GM19035 (cell line): ENCODE measurements at regions not wholly inside any gene's neighbourhood (a gene's known extent, or its start where the extent isn't known, plus 50 kb on each side); places are given as distances from the start of the nearest gene placed in this dataset.
A peak's percentile ranks its signal among the peaks of the same experiment; 100 is the strongest.

Experiments used
- ATAC-seq: cut with Tn5 transposase; IDR thresholded peaks from one replicate; pipeline ENCODE4 v1.9.1; 2021; ENCODE audit not compliant: unreplicated experiment

DNA sequence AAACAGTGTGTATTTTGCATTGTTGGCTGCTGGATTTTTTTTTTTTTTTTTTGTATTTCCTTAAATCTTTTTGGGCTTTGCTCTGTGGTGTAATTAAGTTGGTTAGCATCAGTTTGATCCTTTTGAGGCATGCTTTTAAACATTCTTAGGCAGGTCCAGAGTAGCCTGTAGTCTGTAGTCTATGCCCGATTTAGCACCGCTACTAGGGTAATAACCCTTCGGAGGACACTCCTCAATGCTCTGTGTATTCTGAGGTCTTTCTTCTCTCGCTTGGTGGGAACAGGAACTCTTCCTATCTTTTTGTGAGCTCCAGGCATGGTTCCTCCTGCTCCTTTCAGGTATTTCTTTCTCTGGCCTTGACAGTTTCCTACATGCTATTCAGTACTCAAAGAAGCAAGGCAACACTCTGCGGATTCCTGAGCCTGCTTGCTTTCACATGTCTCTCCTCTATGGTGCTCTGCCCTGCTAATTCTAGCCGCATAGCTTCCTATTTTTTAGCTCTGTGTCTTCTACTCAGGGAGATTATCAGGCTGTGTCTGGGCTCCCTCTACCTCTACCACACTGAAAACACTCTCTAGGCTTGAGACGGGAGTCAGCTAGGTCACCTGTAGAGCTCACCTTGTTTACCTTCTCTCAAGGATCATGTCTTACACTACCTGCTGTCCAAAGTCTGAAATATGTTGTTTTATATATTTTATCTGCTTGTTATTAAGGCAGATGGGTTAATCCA is 195.1 kb downstream of the NDFIP2 start:
- ATAC-seq = no peak

GRCh38 chr13:79674765-79675515 is 194.0 kb downstream of the NDFIP2 start:
- ATAC-seq = no peak

- no peak for ATAC-seq
These were observed 193.0 kb downstream of the NDFIP2 start for GRCh38 chr13:79673993-79674377.

DNA sequence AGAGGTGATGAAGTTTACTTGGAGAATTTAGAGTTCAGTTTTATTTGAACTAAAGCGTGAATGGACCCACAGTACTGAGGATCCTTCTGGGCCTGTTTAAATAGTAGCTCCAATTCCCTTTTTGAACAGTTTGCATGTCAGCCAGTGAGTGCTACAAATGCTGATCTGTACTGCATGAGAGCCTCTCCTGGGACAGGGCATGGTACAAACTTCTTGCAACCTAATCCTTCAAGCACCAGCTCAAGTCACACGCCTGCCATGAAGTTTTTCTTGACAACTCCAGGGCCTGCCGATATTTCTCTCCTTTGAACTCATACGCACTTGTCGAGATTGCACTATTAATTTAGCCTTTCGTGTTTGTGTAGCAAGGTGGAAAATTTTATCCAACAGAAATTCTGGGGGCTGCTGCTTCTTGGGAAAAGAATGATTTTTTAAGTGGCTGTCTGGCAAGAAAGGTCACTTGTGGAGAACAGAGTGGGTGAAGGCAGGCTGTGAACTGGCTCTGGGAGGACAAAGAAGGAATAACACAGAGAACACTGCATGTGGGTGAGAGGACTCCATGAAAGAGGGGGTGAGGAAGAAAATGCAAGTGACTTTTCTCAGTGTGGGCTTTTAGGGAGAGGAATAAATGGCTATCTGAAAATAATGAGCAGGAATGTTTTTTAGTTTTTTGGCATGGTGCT is 192.5 kb downstream of the NDFIP2 start:
- no peak for ATAC-seq

DNA sequence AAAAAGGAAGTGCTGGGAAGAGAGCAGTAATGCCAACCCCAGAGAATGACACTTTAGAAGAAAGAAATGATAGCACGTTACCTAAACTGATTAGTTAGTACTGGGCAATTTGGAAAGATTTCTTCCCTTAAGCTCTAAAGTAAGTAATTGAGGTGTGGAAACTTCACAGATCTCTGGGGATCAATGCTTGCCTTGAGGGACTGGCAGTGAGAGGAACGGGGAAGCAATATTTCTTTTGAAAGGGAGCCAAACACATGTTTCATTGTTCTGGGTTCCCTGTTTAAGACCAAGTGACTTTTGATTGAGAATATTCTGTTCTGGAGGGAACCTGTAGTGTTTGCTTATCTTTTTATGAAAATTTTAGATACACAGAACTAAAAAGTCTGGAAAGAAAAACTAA is 190.5 kb downstream of the NDFIP2 start:
- ATAC-seq = no peak

DNA sequence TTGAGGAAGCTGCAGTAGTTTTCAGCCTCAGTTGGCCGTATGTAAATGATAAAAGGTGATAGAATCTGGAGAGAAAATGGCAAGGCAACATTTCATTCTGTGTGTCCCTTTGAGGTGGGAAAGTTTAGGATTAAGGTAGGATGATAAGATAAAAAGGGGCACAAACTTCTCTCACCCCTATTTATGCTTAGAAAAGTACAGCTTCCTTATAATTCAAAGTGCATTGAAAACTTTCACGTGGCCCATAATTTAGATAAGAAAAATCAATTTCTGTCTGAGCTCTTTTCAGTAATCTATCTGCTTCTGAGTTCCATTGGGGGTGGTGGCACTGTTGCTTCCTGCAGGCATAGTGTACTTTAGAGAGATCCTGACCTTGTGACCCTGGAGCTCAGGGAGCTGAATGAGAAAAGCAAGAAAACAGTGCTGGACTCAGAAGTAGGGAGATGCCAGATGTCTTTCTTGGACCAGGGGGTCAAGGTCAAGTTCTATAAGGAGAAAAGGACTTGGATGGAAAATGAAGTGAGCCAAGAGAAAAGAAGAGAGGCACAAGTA is 187.3 kb downstream of the NDFIP2 start:
- no peak for ATAC-seq

DNA sequence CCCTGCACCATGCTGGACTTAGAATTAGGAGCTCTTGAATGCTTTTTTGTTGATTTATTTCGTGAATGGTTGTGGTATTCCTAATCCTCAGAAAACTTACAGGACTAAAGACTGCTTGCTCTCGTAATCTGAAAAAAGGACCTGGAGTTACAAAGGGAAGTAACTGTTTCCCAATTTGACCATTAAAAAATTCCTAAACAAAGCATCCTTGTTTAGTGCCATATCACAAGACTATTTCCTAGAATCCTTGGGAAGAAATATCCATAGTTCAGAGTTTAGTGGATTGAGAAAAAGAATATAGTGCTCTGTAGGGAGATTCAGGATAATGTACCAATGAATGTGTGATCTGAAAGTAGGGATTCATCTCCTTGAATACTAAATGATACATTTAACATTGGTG is 186.8 kb downstream of the NDFIP2 start:
- no peak for ATAC-seq

DNA sequence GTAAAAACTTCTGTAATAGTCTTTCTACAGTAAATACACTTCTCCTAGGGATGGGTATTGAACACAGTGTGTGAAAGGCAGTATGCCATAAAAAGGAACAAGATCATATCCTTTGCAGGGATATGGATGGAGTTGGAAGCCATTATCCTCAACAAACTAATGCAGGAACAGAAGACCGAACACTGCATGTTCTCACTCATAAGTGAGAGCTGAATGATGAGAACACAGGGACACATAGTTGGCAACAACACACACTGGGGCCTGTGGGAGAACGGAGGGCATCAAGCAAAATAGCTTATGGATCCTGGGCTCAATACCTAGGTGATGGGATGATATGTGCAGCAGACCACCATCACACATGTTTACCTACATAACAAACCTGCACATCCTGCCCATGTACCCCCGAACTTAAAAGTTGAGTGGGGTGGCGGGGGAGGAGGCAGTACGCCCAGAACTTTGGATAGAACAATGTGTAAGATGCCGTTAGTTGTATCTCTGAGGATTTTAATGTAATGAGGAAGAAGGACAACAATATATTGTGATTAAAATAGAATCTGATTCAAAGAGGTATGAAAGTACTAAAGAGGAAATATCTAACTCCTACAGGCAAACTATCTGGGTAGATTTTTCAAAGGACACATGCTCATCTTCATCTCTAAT is 183.2 kb downstream of the NDFIP2 start:
- ATAC-seq = no peak

DNA sequence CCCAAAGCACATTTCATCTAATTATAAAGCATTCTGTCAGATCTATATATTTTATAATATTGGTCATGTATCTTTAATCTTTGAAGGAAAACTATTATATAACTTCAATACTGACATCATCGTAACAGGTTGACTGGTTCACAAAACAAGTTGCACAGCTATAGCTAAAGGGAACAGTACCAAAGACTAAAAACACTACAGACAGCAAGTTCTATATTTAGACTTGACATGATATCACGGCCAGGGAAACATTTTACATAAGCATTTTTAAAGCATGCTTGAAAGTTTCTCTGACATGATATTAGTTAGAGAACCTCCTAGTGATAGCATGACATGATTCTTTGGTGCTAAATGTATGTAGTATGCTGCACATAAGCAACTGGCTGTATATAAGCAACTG is 182.5 kb downstream of the NDFIP2 start:
- ATAC-seq = no peak

GRCh38 chr13:79662882-79663281 is 181.9 kb downstream of the NDFIP2 start:
- ATAC-seq = no peak

DNA sequence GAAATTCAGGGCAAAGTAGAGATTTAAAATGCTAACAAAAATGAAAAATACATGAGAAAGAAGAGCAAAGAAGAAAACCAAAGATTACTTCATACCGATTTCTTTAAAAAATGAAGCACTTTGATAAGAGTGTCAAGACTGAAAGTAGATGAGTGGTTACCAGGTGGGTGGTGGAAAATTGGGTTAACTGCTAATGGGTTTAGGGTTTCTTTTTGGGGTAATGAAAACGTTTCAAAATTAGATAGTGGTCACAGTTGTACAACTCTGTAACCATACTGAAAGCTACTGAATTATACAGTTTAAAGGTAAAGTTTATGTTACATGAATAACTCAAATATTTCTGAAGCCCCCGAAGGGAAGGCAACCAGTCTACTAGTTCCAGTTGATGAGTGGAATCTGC is 179.4 kb downstream of the NDFIP2 start:
- ATAC-seq = peak; percentile 74

DNA sequence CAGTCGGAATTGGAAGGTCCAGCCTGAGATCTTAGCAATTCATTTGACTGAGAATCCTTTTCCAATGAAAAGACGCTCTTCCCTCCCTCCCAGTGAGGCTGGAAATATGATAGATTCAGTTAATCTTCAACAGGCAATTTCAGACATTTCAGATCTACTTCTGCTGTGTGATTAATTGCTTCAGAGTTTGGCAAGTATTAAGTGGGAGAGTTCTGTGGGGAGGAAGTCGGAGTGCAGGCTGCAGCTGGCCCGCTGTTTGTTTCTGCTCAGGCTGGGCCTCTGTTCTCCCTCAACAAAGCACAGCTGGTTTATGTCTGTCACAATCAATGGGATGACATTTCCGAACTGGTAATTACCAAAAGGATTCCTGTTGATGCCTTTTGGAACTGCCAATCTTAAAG is 178.2 kb downstream of the NDFIP2 start:
- no peak for ATAC-seq

- no peak for ATAC-seq
These were observed 177.5 kb downstream of the NDFIP2 start for GRCh38 chr13:79658333-79658975.

GRCh38 chr13:79655509-79655908 is 174.6 kb downstream of the NDFIP2 start:
- ATAC-seq = no peak

- no peak for ATAC-seq
These were observed 173.6 kb downstream of the NDFIP2 start for GRCh38 chr13:79654520-79654919.

- ATAC-seq = no peak
These were observed 169.7 kb downstream of the NDFIP2 start for GRCh38 chr13:79650688-79651087.

- ATAC-seq = no peak
These were observed 167.2 kb downstream of the NDFIP2 start for GRCh38 chr13:79648191-79648590.

DNA sequence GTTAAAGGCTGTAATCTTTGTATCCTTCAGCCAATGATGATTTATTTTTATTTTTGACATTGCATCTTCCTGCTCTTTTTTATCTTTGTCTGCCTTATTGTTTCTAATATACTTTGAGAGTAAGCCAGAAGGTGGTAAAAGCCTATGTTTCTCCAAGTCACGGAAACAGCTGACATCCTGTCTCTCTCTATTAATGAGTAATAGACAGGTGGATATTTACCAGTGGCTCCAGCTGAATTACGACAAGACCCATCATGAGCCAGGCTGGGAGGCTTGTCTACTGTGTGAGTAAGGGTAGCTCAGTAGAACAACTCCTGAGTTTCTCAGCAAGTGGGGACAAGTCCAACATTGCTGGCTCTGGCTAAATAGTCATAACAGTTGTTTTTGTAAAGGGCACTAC is 166.6 kb downstream of the NDFIP2 start:
- ATAC-seq = no peak

DNA sequence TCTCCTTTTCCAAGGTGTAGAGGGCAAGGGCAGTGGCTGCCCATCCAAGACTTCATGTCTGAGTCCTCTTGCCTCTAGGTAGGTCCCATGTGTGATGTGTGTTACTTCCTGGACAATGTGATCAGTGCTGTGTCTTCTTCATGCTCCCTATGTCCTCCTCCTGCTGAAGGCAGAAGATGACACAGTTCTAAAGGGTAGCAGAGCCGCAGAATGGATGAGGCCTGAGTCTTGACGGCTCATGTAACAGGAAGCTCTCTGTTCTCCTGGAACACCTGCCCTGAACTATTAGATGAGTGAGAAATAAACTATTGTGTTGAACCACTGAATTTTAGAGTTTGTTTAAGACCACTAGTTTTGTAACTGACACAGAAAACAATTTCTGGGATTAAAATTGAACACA is 165.9 kb downstream of the NDFIP2 start:
- ATAC-seq = no peak

- no peak for ATAC-seq
These were observed 164.6 kb downstream of the NDFIP2 start for GRCh38 chr13:79645569-79645968.

- ATAC-seq = no peak
These were observed 161.6 kb downstream of the NDFIP2 start for GRCh38 chr13:79642596-79642995.
